HG03280 (cell line): ENCODE measurements at regions not wholly inside any gene's neighbourhood (a gene's known extent, or its start where the extent isn't known, plus 50 kb on each side); places are given as distances from the start of the nearest gene placed in this dataset.

Experiments used
- ATAC-seq: cut with Tn5 transposase; IDR thresholded peaks from one replicate; pipeline ENCODE4 v1.9.1; 2021; ENCODE audit warnings: mild to moderate bottlenecking, moderate library complexity; ENCODE audit not compliant: unreplicated experiment

DNA sequence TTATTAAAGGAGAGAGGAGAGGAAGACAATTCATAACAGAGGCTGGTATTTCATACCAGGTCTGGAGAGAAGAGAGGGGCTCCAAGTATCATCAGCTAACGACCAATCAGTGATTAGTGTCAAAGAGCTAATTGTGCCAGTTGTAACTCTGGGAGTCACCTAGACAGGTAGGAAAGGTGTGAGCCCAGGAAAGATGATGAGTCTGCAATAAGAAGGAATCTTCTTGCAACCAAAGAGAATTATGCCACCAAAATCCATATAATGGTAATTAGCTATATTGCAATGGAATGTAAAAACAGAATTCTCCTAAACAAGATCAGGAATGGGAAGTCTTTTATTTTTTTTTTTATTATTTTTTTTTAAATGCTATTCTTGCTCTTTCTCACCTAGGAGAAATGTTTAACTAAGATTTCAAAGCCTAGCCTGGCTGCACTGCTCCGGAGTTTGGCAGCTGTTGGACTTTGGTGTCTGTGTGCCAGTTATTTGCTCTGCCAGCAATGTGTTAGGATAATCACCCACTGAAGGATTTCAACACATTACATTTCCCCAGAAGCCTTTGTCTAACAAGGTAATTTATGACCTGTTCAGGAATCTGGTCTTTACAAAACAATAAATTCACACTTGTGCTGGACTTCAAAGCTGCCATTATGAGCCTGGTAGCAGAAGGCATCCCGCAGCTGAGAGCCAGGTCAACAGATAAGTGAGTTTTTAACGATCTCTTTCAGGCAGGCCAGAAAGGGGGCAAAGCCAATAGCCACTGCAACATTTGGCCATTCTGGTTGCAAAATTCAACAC is 89.4 kb downstream of the FOXB1 start:
- ATAC-seq, result no peak

DNA sequence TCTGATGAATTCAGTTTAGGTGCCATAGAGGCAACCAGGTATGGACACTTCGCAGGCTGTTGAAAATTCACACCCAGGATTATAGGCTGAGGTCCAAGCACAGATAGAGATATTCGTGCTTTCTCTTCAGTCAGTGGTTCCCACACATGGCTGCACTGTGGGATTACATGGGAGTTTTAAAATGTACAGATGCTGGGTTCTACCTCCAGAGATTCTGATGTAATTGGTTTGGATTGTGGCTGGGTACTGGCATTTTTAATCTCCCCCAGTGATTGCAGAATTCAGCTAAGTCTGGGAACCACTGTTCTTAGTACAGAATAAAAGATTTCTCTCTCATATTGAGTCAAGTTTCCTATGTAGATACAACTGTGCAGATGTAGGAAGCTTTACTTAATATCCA is 91.6 kb downstream of the FOXB1 start:
- ATAC-seq, result no peak

DNA sequence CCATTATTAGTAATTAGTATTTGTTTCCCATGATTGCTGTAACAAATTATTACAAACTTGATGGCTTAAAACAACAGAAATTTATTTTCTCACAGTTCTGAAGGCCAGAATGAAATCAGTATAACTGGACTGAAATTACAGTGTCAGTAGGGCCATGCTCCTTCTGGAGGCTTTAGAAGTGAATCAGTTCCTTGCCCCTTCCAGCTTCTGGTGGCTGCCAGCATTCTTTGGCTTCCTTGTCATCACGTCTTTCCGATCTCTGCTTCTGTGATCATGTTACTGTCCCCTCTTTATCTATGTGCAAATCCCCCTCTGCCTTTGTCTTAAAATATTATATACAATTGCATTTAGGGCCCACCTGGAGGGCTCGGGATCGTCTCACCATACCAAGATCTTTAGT is 92.0 kb downstream of the FOXB1 start:
- no peak for ATAC-seq

DNA sequence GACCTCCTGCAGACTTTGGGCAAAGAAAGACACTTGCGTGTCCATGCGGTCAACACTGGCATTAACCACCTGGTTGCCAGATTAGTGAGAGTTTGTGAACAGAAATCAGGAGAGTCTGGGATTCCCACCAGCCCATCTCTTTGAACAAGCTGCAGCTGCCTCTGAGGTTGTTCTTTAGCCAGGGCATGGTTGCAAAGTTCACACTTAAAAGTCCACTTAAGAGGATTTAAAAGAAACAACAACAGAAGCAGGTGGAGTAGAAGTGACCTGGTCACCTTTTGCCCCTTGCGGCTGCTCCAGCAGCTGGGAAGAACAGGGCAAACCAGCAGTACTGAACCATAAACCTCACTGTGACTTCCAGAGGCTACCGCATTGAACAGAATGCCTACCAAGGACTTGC is 97.3 kb downstream of the FOXB1 start:
- ATAC-seq, result no peak

DNA sequence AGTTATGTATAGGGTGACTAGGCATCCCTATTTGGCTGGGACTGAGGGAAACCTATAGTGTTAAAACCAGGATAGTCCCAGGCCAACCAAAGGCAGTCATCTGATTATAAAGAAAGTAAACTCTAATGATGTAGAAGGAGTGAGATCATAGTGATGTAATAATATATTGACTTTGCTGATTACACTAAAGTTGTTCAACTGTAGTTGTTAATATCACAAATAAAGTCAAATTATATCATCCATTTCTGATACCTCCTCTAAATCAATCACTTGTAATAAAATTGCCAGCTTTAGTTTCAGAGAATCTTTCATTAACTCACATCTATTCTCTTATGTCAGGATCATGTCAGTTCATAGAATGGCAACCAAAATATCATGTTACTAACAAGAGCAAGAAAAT is 98.6 kb downstream of the FOXB1 start:
- no peak for ATAC-seq

DNA sequence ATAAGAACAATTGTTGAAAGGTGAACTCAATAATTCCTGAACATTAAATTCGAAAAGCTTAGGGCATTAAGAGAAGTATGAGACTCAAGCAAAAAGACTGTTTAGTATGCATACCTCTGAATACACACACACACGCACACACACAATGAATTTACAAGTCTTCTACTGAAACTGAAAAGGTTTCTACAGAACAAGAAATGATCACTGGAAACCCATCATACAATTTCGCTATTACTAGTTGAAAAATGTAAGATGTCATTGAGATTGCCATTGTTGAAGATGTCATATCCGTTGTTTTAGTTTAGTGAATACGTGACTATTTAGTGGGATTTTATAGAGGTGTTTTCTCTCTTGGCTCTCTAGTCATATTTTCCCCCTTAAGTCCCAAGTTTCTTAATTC is 106.8 kb downstream of the FOXB1 start:
- ATAC-seq, result no peak

DNA sequence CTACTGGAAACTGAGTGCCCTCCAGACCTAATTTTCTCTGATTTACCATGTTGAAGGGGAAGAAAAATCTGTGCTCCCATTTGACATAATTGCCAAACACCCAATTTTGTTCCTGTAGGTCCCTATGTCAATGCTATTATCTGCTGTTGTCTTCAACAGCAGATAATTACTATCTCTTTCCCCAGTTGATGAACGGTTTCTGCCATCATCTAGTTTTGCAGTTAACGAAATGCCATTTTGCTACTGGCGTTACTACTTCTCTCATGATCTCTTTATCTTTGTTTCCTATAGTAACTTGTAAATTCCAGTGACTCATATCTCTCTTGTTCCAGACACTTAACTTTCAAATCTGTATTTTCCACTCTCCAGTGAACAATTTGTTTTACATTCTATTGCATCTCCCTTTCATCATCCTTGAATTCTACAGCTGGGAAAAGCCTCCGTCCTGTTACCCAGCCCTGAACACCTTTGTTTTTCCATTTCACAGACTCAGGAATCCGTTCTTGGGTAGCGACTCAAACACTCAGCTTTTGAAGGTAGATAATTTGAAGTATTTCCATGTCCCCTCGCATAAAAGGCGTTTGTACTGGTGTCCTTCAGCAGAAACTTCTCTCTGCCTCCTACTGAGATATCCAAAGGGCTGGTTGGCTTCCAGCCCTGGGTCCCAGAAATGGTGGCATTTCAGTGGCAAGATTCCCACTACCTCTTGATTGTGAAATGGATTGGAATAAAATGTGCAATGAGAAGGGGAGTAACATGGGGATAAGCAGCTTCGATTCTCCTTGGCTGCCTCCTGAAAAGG is 111.7 kb downstream of the FOXB1 start:
- no peak for ATAC-seq

DNA sequence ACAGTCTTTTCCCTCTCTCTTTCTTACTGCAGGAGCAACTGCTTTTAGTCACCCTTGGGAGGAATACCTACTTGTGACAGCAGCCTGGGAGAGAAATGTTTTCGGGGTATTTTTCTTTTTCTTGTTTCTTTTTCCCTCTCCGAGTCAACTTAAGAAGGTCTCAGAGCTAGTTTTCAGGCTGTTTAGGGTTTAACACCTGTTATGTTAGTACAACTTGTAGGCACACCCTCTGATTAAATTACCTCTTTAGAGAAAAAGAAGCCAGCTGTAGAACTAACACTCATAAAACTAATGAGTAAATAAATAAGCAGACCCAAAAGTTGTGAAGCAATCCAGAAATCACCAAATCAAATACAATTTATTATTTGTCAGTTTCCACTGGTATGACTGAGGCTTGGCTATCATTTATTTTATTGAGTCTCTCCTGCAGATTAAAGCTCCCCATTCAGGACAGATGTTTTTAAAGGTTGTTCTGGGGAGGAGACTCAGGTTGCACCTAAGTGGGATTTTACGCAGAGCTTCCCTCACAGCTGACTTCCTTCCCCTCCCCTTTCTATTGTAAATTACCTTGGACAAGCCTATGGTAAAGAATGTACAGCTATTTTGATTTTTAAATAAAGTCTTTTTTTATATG is 112.5 kb downstream of the FOXB1 start:
- ATAC-seq, result no peak

DNA sequence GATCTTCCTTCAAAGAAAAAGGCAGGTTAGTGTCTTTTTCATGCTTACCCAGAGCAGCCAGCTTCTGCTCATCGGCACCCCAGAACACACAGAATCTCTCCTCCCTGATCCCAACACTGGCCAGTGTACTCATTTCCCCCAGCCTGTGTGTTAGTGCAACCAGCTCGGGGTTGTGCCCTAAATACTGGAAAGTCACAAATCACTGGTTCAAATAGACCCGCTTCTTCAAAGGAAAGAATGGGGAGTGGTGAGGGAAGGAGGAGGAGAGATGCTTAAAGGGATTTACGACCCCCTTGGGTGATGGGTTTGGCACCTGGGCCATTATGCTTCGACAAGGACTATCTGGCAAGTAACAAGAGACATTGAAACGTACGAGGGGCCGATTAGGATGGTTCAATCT is 114.0 kb downstream of the FOXB1 start:
- no peak for ATAC-seq

DNA sequence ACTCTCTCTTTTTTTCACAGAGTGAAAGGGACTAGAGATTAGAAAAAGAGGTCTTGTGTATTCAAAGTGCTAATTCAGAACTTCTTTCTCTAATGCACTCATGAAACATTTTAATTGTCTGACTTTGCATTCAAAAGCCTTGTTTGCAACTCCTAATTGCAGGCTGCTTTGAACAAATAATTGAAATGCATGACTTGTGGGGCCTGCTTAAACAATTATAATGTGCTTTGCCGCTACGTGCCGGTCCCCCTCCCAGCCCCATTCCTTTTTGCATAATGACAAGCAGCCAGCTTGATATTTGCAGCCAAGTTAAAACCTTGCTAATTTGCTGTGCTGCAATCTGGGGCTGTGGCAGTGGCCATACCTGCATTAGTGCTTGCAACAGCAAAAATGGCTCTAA is 114.5 kb downstream of the FOXB1 start:
- no peak for ATAC-seq

DNA sequence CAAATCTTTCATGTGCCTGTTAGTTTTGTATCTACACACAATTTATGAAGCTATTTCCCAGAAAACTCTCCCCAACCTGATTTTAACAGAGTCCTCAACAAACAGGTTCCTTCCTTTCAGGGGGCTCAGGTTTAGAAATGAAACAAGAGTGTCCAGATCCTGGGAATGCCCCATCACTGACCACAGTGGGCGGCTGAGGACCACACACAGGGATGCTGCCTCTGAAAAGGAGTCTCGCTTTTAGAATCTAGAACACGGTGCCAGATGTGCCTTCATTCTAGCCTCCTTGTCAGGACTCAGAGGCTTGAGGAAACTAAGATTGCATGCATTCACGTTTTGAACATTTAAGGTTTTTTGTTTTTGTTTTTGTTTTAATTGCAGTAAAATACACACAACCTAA is 115.0 kb downstream of the FOXB1 start:
- ATAC-seq, result no peak

DNA sequence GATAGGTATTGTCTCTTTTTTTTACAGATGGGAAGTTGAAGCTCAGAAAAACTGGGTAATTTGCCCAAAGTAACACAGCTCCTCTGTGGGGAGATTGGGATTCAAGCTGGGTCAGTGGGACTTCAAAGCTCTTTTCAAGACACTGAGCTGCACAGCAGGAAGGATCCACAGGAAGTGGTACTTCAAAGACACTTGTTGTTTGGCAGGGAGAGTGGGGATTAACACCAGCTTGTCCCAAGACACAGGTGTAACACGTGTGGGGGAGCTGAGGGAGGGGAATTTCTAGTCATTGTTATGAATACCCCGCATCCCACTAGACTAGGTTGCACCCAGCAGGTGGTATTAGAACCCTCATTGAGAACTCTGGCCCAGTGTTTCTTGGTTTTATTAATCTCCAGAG is 116.0 kb downstream of the FOXB1 start:
- no peak for ATAC-seq

DNA sequence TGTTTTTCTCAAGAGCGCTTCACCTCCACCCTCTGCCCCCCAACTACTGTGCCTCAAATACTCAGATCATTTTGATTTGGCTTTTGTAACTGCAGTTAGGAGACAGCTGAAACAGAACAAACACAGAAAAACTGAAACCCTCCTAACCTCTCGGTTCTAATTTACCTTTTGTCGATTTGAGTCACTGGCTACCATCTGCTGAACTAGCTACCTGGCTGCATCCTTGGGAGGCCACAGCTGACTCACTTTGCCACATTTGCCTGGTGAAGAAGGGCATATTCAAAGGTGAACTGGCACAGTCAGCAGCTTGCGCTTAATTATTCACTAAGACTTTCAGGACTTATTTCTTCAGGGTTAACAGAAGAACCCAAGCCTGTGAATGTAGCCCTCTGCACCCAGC is 117.7 kb downstream of the FOXB1 start:
- peak; percentile 48 for ATAC-seq

DNA sequence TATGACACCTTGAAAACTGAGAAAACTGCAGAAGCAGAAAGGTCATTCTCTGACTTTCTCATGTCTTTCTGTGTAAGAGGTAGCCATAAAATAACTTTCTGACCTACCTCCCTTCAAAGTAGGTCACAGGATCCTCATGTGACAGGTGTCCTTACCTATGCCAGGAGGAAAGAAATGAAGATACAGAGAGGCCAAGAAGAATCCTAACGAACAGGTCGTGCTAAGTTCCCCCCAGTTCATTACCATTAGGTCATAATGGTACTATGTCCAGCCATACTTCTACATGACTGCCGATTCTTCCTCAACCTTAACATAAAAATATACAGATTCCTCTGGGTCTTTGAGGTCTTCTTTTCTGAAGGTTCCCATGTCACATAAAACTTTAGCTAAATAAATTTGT is 118.6 kb downstream of the FOXB1 start:
- no peak for ATAC-seq

DNA sequence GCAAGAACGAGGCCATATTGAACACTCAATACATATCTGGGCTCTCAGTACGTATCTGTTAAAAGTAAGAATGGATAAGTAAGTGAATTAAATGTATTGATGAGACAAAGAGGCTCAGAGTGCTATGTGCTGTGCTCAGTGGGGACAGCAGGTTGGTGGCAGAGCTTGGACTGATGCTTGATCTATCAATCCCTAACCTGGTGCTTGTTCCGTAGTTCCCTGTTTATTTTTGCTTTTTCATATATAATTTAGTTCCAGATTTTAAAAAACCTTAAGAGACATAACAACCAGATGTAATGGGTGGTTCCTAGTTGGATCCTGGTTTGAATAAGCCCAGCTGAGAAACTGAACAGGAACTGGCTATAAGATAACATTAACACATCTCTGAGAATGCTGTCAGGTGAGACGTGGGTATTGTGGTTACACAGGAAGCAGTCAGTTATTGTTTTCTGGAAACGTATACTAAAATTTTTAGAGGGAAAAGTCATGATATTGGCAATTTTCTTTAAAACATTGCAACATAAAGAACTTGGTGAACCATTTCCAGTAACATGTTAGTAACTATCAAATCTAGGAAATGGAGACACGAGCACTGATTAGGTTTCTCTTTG is 120.5 kb downstream of the FOXB1 start:
- ATAC-seq, result no peak

DNA sequence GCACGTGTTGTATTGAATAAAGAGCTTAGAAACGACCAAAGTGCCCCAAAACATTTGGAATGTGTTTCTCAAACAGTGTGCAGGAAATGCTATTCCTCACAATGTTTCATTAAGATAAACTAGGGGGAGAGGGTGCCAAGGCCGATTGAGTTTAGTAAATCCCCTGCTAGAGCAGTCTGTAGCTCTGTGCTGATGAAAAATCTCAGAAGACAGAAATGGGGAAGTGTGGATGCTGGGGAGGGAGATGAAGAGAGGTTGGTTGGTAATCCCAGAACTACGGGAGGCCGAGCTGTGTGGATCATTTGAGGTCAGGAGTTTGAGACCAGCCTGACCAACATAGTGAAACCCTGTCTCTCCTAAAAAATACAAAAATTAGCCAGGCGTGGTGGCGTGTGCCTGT is 121.2 kb downstream of the FOXB1 start:
- ATAC-seq, result no peak

DNA sequence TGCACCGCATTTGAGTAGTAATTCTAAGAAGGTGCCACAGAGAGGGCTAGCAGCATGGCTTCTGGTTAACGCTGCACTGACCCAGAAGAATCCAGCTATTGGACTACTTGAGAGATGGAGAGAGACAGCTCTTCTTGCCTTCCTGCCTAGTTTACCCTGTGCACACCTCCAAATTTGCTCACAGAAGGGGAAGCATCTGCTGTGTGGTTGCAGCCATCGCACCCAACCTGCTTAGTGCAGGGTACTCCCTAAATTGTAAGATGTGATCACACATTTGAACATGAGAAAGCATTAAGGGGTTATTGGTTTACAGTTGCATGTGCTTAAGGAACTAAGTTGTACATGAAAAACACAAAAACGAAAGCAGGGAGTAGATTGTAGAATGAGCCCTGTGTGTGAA is 122.1 kb downstream of the FOXB1 start:
- ATAC-seq, result no peak

DNA sequence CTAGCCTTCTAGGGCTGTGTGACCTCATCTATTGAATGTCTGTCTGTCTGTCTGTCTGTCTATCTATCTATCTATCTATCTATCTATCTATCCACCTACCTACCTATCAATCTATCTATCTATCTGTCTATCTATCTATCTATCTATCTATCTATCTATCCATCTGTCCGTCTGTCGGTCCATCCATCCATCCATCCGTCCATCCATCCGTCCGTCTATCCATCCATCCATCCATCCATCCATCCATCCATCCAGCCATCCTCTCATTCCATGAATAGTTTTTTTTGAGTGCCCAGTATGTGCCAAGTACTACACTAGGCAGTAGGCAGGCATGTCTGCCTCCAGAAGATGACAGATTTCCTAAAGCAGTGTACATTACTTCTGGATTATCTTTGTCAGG is 122.5 kb downstream of the FOXB1 start:
- no peak for ATAC-seq

DNA sequence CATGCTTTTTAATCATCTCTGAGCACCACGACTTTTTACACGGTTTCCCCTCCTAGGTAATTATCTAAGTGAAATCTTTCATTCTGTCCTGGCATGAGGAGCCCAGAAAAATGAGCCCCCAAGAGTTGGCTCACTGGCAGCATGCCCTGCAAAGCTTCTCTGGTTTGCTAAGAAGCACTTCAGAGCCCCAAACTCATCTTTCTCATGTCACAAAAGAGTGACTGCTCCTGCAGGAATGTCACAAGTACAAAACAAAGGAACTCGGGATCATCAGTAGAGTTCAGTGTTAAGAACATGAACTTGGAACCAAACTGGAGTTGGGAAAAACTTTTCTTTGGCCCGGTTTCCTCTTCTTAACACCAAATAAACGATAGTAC is 123.9 kb downstream of the FOXB1 start:
- no peak for ATAC-seq

DNA sequence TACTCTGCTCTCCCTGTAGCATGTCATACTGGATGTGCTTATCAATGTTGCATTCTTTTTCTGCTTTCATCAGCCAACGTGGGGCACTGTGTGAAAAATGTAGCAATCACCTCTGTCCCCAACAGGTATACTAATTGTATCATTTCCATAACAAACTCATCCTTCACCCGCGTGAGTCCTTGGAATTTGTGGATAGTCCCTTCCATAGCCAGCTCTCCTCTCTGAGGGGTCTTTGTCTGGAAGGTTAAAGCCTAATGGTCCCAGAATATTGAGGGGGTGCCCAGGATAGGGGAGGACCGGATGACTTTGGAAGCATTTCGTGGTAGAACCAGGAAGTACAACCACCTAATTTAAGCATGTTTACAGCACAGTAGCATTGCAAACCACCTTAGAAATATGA is 124.6 kb downstream of the FOXB1 start:
- no peak for ATAC-seq

DNA sequence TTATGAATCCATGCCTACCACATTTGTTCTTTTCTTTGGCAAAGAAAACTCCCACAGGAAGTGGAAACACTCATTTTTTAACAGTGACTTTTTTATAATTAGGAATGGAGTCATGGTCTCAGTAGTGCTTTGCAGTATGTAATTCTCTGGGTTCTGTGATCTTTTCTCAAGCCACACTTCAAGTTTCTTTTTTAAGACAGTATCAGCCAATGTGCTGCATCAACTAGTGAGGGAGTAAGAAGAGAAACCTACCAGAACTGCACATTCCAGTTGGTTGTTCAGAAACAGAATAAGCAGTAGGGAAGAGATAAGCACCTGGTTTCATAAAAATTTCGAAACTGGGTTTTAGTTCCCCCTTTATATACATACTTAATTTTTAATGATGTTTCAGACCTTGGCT is 126.3 kb downstream of the FOXB1 start:
- no peak for ATAC-seq

DNA sequence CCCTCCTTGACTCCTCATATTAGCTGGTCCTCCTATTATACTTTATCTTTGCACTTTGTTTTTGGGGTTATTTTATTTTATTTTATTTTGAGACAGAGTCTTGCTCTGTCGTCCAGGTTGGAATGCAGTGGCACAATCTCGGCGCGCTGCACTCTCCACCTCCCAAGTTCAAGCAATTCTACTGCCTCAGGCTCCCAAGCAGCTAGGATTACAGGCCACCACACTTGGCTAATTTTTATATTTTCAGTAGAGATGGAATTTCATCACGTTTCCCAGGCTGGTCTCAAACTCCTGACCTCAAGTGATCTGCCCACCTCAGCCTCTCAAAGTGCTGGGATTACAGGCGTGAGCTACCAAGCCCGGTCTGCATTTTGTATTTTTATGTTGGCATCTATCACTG is 126.7 kb downstream of the FOXB1 start:
- ATAC-seq, result no peak
